Fibroblast of the aortic adventitia (primary cell): ENCODE measurements at regions not wholly inside any gene's neighbourhood (a gene's known extent, or its start where the extent isn't known, plus 50 kb on each side); places are given as distances from the start of the nearest gene placed in this dataset. TPM values are rescaled to one million over a fixed set of nuclear protein-coding genes. Genes with fewer than 3 reads are reported as not detected.

Source experiments
- DNase-seq: peaks from one replicate; pipeline ENCODE4 v3.0.0-alpha.2; 2010; ENCODE audit warnings: low read depth
- H3K4me3 ChIP-seq: 2 replicates; pipeline ENCODE4 v1.5.1; 2011; ENCODE audit warnings: low read depth, mild to moderate bottlenecking, control low read depth, low read length, moderate library complexity
- CTCF ChIP-seq: IDR thresholded peaks from 2 replicates; pipeline ENCODE4 v1.5.1; 2011; ENCODE audit warnings: mild to moderate bottlenecking, low read length, control low read depth, inconsistent platforms; ENCODE audit not compliant: insufficient read depth
- small RNA-seq: library from RNA; depleted of rRNA; stranded (forward); fragments of <200 nt; gene quantifications from one replicate; pipeline ENCODE3, GENCODE V24; 2012

GRCh38 chr20:7818477-7818876, 121.8 kb downstream of the HAO1 start:
- H3K4me3 ChIP-seq = no peak overlapping the region
- DNase-seq = no peak
- no peak for TF ChIP-seq CTCF

GRCh38 chr20:7820897-7821296, 119.4 kb downstream of the HAO1 start:
- TF ChIP-seq CTCF = no peak
- DNase-seq = no peak
- H3K4me3 ChIP-seq = no peak overlapping the region

GRCh38 chr20:7822772-7823171, 117.5 kb downstream of the HAO1 start:
- DNase-seq = no peak
- no peak for TF ChIP-seq CTCF
- no peak overlapping the region for H3K4me3 ChIP-seq

- H3K4me3 ChIP-seq = no peak overlapping the region
- no peak for TF ChIP-seq CTCF
- peak; percentile 92 for DNase-seq
These were observed 111.8 kb downstream of the HAO1 start for GRCh38 chr20:7828437-7828836.

GRCh38 chr20:7829031-7829430, 111.2 kb downstream of the HAO1 start:
- no peak overlapping the region for H3K4me3 ChIP-seq
- TF ChIP-seq CTCF = no peak
- no peak for DNase-seq

- H3K4me3 ChIP-seq = no peak overlapping the region
- no peak for DNase-seq
- TF ChIP-seq CTCF = no peak
These were observed 110.5 kb downstream of the HAO1 start for GRCh38 chr20:7829776-7830175.

Small RNA genes in the stretch of these regions (small RNA-seq; reads per million reads assigned to genes)
- not detected for gene MIR8062
- not detected for gene RN7SL547P
